Immature natural killer cell (primary cell): ENCODE measurements at regions not wholly inside any gene's neighbourhood (a gene's known extent, or its start where the extent isn't known, plus 50 kb on each side); places are given as distances from the start of the nearest gene placed in this dataset.
"Not testable (repeated sequence)": the region's sequence is repeated elsewhere in the genome, so short reads cannot be mapped to it uniquely, and the experiment has no call there.

ENCODE experiments used
- DNase-seq, 3 donors: peaks; one replicate each; pipeline ENCODE4 v3.0.0; 2022; ENCODE audit warnings: mixed read lengths in 1 of 3
- H3K27ac Mint-ChIP-seq, 6 donors: one replicate each; pipeline ENCODE4 v1.8.0; 2020; ENCODE audit warnings: mixed read lengths in 6 of 6, mild to moderate bottlenecking in 5 of 6, inconsistent platforms in 4 of 6, moderate library complexity in 3 of 6
- H3K27me3 Mint-ChIP-seq, 3 donors: one replicate each; pipeline ENCODE4 v1.8.0; 2020 to 2021; ENCODE audit warnings: low read depth in 3 of 3, mild to moderate bottlenecking in 3 of 3, mixed read lengths in 3 of 3, moderate library complexity in 3 of 3, inconsistent platforms in 1 of 3
- H3K36me3 Mint-ChIP-seq, 3 donors: one replicate each; pipeline ENCODE4 v1.8.0; 2020; ENCODE audit warnings: mixed read lengths in 3 of 3, inconsistent platforms in 2 of 3, mild to moderate bottlenecking in 2 of 3
- H3K4me1 Mint-ChIP-seq, 2 donors: one replicate each; pipeline ENCODE4 v1.8.0; 2020; ENCODE audit warnings: inconsistent platforms in 2 of 2, mild to moderate bottlenecking in 2 of 2, mixed read lengths in 2 of 2, moderate library complexity in 1 of 2
- H3K4me3 Mint-ChIP-seq, 5 donors: one replicate each; pipeline ENCODE4 v1.8.0; 2020; ENCODE audit warnings: mild to moderate bottlenecking in 5 of 5, mixed read lengths in 5 of 5, inconsistent platforms in 3 of 5, moderate library complexity in 3 of 5
- H3K9me3 Mint-ChIP-seq, 6 donors: one replicate each; pipeline ENCODE4 v1.8.0; 2020; ENCODE audit warnings: mild to moderate bottlenecking in 6 of 6, mixed read lengths in 6 of 6, inconsistent platforms in 4 of 6, moderate library complexity in 3 of 6

GRCh38 chr13:65585346-65585745, 1644.8 kb downstream of the PCDH9 start:
- Mint-ChIP-seq H3K36me3 (no peaks in the 10 kb centered on the region), H3K27me3 (peaks cover 0 to 5% (median 0%) of the 10 kb centered on the region in 3 donors), H3K27ac (no peak overlapping the region), H3K4me3 (no peak overlapping the region), H3K9me3 (peaks cover 3 to 56% (median 14%) of the 10 kb centered on the region in 6 donors), H3K4me1 (no peaks in the 10 kb centered on the region)
- no peak for DNase-seq

DNA sequence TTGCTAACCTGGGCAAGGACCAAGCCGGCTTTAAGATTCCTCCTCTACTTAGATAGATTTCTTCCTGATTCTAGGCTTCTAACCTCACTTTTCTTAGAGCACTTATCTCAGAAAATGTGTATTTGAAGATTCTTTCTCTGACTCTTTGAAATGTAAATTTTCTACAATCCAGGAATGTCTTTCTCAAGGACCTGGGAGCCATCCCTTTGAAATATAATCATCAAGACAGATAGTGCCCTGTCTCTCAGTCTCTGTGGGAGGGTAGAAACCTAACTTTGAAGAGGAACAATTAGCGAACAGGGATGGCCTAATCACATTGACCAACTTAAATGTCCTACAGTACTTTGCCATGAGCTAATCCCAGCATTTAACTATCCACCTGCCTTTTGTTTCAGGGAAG, 1646.0 kb downstream of the PCDH9 start:
- DNase-seq, result no peak

GRCh38 chr13:65582160-65582559, 1648.0 kb downstream of the PCDH9 start:
- Mint-ChIP-seq H3K27me3 (peaks cover 0 to 5% (median 0%) of the 10 kb centered on the region in 3 donors), H3K27ac (no peak overlapping the region), H3K36me3 (no peaks in the 10 kb centered on the region), H3K4me1 (no peaks in the 10 kb centered on the region), H3K4me3 (no peak overlapping the region), H3K9me3 (peaks cover 2 to 28% (median 5%) of the 10 kb centered on the region in 6 donors)
- no peak for DNase-seq

More for the DNA sequence above, 1646.0 kb downstream of the PCDH9 start:
- H3K4me1 Mint-ChIP-seq, result no peaks in the 10 kb centered on the region
- peaks cover 3 to 44% (median 14%) of the 10 kb centered on the region in 6 donors for H3K9me3 Mint-ChIP-seq
- no peak overlapping the region for H3K27ac Mint-ChIP-seq
- H3K27me3 Mint-ChIP-seq, result peaks cover 0 to 5% (median 0%) of the 10 kb centered on the region in 3 donors
- no peaks in the 10 kb centered on the region for H3K36me3 Mint-ChIP-seq
- H3K4me3 Mint-ChIP-seq, result no peak overlapping the region

- not testable (repeated sequence) for H3K27me3 Mint-ChIP-seq
These were observed 1665.6 kb downstream of the PCDH9 start for GRCh38 chr13:65564561-65564960.

DNA sequence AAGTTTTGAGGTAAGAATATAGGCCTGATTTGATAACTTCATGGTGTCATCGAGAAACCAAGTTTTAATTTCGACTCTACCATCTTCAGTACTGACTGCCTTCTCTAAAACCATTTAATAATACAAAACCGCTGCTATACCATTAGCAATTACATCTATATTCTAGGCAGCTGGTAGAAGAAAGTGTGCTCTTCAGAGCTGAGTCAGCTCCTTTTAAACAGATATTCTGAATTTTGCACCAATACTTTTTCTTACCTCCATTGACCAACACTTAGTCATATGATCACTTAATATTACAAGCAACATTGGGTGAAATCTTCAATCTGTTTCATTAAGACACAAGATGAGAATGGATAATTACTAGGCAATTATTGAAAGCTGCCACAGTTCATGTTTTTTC, 1667.8 kb downstream of the PCDH9 start:
- Mint-ChIP-seq H3K9me3 (peaks cover 0 to 42% (median 14%) of the 10 kb centered on the region in 6 donors), H3K27ac (no peak overlapping the region), H3K36me3 (no peaks in the 10 kb centered on the region), H3K4me3 (no peak overlapping the region), H3K27me3 (no peaks in the 10 kb centered on the region), H3K4me1 (no peaks in the 10 kb centered on the region)
- DNase-seq, result no peak

More at GRCh38 chr13:65564561-65564960, 1665.6 kb downstream of the PCDH9 start:
- not testable (repeated sequence) for DNase-seq, H3K27ac Mint-ChIP-seq, H3K4me3 Mint-ChIP-seq, H3K4me1 Mint-ChIP-seq, H3K36me3 Mint-ChIP-seq
- H3K9me3 Mint-ChIP-seq, result peaks cover 0 to 43% (median 14%) of the 10 kb centered on the region in 6 donors

DNA sequence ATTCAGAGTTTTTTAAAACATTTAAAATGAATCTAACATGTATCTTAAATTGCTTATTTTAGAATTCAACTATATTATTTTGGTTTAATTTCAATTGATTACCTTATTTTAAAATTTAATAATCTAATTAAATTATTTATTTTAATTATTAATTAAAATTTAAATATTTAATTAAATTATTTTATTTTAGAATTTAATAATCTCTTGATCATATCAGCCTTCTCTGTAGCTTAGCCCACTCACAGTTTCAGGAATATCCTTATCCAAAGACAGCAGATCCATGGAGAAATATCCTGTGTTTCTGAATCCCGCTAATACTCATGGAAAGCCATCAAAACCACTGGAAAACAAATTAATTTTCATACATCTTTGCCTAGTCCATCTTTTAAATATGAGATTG, 1669.2 kb downstream of the PCDH9 start:
- Mint-ChIP-seq H3K27me3 (no peaks in the 10 kb centered on the region), H3K4me3 (no peak overlapping the region), H3K4me1 (no peaks in the 10 kb centered on the region), H3K36me3 (no peaks in the 10 kb centered on the region), H3K9me3 (peaks cover 0 to 41% (median 12%) of the 10 kb centered on the region in 6 donors), H3K27ac (no peak overlapping the region)
- DNase-seq, result no peak

DNA sequence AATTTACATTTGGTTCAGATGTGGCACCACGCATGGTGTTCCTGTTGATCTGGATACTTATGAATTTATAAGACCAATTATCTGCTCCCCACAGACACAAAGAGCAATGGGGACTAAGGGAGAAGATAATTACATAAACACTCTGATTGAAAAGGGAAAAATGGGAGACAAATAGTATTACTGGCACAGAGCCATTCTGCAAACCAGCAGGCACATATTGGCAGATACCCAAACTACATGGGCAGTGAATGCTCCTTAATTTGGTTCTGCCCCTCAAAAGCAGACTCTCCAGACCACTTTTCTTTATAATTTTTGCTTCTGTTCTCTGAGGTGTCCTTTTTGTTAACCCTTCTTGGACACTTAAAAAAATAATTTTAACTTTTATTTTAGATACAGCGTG, 1674.2 kb downstream of the PCDH9 start:
- no peak for DNase-seq
- Mint-ChIP-seq H3K4me1 (no peaks in the 10 kb centered on the region), H3K27ac (no peak overlapping the region), H3K36me3 (peaks cover 0 to 4% (median 0%) of the 10 kb centered on the region in 3 donors), H3K4me3 (no peak overlapping the region), H3K9me3 (peaks cover 2 to 47% (median 18%) of the 10 kb centered on the region in 6 donors), H3K27me3 (no peaks in the 10 kb centered on the region)

DNA sequence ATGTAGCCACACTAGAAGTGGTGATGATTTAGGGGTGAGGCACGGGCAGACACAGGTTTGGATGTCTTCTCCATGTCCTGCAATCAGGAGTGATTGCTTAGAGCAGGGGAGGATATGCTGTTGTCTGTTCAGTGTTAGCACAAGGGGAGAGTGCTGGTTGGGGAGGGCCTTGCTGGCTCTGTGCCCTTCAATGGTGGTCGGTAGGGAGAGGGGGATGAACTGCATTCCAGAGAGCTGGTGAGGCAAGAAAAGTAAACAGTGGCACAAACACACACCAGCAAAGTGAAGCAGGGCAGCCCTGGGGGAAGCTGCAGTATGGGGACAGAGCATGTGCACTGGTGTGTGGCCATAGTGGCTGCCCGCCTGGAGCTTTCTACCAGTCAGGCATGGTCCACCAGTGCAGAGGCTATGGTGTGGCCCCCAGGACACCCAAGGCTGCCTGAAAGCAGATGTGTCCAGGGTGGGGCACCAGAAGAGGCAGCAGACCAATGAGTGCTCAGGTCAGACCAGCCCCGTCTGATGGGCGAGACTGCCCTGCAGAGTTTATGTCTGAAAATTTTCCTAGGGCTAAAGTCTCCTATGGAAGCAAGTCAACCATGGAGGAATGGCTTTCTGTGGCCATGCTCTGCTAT, 1676.9 kb downstream of the PCDH9 start:
- H3K4me3 Mint-ChIP-seq, result no peak overlapping the region
- H3K36me3 Mint-ChIP-seq, result peaks cover 0 to 4% (median 0%) of the 10 kb centered on the region in 3 donors
- H3K9me3 Mint-ChIP-seq, result peaks cover 11 to 60% (median 18%) of the 10 kb centered on the region in 6 donors
- no peak for DNase-seq
- no peaks in the 10 kb centered on the region for H3K4me1 Mint-ChIP-seq
- H3K27ac Mint-ChIP-seq, result no peak overlapping the region
- H3K27me3 Mint-ChIP-seq, result peaks cover 0 to 2% (median 0%) of the 10 kb centered on the region in 3 donors

DNA sequence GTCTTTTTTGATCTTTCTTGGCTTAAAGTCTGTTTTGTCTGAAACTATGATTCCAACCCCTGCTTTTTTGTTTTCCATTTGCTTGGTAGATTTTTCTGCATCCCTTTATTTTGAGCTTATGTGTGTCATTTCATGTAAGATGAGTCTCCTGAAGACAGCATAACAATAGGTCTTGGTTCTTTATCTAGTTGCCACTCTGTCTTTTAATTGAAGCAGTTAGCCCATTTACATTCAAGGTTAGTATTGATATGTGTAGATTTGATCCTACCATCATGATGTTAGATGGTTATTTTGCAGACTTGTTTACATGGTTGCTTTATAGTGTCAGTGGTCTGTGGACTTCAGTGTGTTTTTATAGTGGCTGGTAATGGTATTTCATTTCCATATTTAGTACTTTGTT, 1678.9 kb downstream of the PCDH9 start:
- H3K27ac Mint-ChIP-seq, result no peak overlapping the region
- peaks cover 14 to 58% (median 20%) of the 10 kb centered on the region in 6 donors for H3K9me3 Mint-ChIP-seq
- no peaks in the 10 kb centered on the region for H3K4me1 Mint-ChIP-seq
- peaks cover 0 to 4% (median 0%) of the 10 kb centered on the region in 3 donors for H3K36me3 Mint-ChIP-seq
- DNase-seq, result no peak
- H3K4me3 Mint-ChIP-seq, result no peak overlapping the region
- peaks cover 0 to 2% (median 0%) of the 10 kb centered on the region in 3 donors for H3K27me3 Mint-ChIP-seq

DNA sequence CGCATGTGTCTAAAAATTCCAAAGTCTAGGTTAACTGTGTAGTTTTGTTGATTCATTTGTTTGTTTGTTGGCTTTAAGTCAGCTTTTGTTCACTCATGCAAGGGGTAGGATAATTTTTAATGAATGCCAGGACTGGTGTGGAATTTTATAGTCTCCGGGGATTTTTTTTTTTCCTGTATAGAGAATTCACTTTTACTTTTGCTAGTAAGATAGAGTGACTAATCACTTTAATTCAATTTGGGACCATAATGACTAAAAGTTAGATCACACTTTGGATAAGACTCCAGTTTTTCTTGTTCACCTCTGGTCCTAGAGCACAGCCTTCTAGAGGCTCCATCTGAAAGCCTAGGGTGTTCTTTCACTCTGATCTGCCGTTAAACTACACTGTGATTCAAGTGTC, 1690.0 kb downstream of the PCDH9 start:
- no peak overlapping the region for H3K4me3 Mint-ChIP-seq
- peaks cover 1 to 14% (median 9%) of the 10 kb centered on the region in 6 donors for H3K9me3 Mint-ChIP-seq
- no peak for DNase-seq
- H3K4me1 Mint-ChIP-seq, result no peaks in the 10 kb centered on the region
- H3K27ac Mint-ChIP-seq, result no peak overlapping the region
- H3K27me3 Mint-ChIP-seq, result no peaks in the 10 kb centered on the region
- no peaks in the 10 kb centered on the region for H3K36me3 Mint-ChIP-seq

DNA sequence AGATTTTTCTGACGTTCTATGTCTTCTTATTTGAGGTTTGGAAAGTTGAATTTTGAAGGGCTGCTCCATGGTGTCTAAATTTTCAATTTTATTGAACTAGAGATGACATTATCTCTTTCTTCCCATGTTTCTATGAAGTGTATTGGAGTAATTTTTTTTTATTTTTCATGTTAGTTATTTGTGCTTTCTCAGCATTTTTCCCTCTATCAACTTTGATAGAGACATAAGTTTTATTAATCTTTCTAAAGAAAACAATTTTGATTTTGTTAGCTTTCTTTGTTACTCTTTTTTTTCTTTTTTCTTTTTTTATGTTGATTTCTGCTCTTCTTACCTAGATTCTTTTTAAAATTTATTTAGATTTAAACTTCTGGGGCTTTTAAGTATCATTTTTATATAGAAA, 1694.8 kb downstream of the PCDH9 start:
- peaks cover 0 to 2% (median 0%) of the 10 kb centered on the region in 3 donors for H3K27me3 Mint-ChIP-seq
- no peak overlapping the region for H3K27ac Mint-ChIP-seq
- DNase-seq, result no peak
- H3K9me3 Mint-ChIP-seq, result peaks cover 2 to 16% (median 8%) of the 10 kb centered on the region in 6 donors
- H3K4me3 Mint-ChIP-seq, result no peak overlapping the region
- no peaks in the 10 kb centered on the region for H3K36me3 Mint-ChIP-seq
- H3K4me1 Mint-ChIP-seq, result no peaks in the 10 kb centered on the region

GRCh38 chr13:65532231-65532630, 1697.9 kb downstream of the PCDH9 start:
- Mint-ChIP-seq H3K4me3 (no peak overlapping the region), H3K36me3 (no peaks in the 10 kb centered on the region), H3K9me3 (peaks cover 0 to 29% (median 7%) of the 10 kb centered on the region in 6 donors), H3K4me1 (no peaks in the 10 kb centered on the region), H3K27ac (no peak overlapping the region), H3K27me3 (peaks cover 0 to 2% (median 0%) of the 10 kb centered on the region in 3 donors)
- DNase-seq, result no peak

DNA sequence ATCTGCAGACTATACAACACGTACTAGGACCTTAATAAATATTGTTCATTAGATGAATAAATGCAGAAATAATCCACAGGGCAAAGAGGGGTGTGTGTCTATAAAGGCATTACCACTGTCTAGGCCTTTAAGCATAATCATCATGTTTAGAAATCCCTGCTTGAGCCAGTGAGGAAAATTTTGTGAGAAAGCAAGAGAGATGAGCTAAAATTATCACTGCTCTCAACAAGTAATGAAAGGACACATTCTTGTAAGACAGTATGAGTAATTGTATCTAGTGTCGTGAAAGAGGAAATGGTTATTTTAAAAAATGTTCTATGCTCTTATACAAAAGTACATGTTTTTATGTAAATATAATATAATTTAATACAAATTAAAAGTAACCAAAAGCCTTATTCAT, 1699.4 kb downstream of the PCDH9 start:
- Mint-ChIP-seq H3K4me3 (no peak overlapping the region), H3K36me3 (no peaks in the 10 kb centered on the region), H3K27ac (no peak overlapping the region), H3K9me3 (peaks cover 0 to 35% (median 7%) of the 10 kb centered on the region in 6 donors), H3K27me3 (peaks cover 0 to 2% (median 0%) of the 10 kb centered on the region in 3 donors), H3K4me1 (no peaks in the 10 kb centered on the region)
- DNase-seq, result no peak

DNA sequence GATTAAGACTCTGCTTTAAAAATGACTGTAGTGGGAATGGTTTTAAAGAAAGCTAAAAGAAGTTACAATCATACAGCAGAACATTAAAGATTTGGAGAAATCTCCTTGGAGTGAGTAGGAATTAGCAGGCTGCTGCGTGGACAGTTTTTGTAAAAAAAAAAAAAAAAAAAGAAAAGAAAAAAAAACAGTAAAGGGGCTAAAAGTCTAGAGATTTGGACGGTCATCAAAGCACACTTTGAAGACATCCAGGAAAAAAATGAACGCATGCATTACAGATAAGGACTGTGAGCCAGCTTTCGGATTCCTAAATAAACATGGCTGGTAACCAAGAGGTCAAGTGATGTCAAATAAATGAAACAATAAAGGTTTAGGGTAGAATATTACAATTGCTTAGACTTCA, 1700.6 kb downstream of the PCDH9 start:
- H3K9me3 Mint-ChIP-seq, result peaks cover 0 to 42% (median 6%) of the 10 kb centered on the region in 6 donors
- no peak for DNase-seq
- H3K4me3 Mint-ChIP-seq, result no peak overlapping the region
- H3K27me3 Mint-ChIP-seq, result peaks cover 0 to 2% (median 0%) of the 10 kb centered on the region in 3 donors
- H3K4me1 Mint-ChIP-seq, result no peaks in the 10 kb centered on the region
- H3K36me3 Mint-ChIP-seq, result no peaks in the 10 kb centered on the region
- H3K27ac Mint-ChIP-seq, result no peak overlapping the region

- no peak overlapping the region for H3K4me3 Mint-ChIP-seq
- H3K27ac Mint-ChIP-seq, result no peak overlapping the region
These were observed 1721.4 kb downstream of the PCDH9 start for GRCh38 chr13:65508745-65509144.

More at GRCh38 chr13:65508745-65509144, 1721.4 kb downstream of the PCDH9 start:
- no peak for DNase-seq
- H3K36me3 Mint-ChIP-seq, result no peaks in the 10 kb centered on the region
- no peaks in the 10 kb centered on the region for H3K27me3 Mint-ChIP-seq
- H3K9me3 Mint-ChIP-seq, result peaks cover 0 to 19% (median 6%) of the 10 kb centered on the region in 6 donors
- no peaks in the 10 kb centered on the region for H3K4me1 Mint-ChIP-seq
